Transverse colon (tissue), 3 donors: ENCODE measurements at regions not wholly inside any gene's neighbourhood (a gene's known extent, or its start where the extent isn't known, plus 50 kb on each side); places are given as distances from the start of the nearest gene placed in this dataset.

ENCODE experiments used
- POLR2A ChIP-seq: fragments of 450-650 bp; IDR thresholded peaks from one replicate; pipeline ENCODE4 v1.6.1; 2016; ENCODE audit warnings: antibody characterized with exemption, mild to moderate bottlenecking, moderate library complexity
- TF ChIP-seq, protein P1 (sequence below), 5 experiments: fragments of 200-600 bp in 3 of 5; fragments of 450-650 bp in 2 of 5; sonication (generic) in 3 of 5; IDR thresholded peaks; 1 replicate in 2 of 5; 2 replicates in 3 of 5; pipeline ENCODE4 v1.5.1; 2016 to 2017; ENCODE audit warnings: antibody characterized with exemption in 5 of 5, inconsistent platforms in 3 of 5, mild to moderate bottlenecking in 2 of 5, moderate library complexity in 1 of 5

DNA sequence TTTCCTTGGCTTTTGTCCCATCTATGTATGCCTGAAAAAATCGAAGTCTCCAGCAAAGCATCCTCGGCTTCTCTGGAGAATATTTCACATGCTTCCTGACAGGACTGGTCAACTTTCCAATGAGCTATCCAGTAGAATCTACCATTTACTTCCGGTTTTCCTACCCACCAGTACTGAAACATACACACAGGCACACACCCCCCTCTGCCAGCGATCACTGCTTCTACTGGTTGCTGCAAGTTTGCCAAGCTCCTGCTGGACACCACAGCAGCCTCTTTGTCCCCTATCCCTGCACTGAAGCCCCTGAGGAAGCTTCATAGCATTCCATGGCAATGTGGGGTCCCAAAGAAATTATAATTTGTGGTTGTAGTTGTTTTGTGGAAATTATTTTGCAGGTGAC lies 536.8 kb downstream of the MATN1 start:
- TF ChIP-seq, protein P1, sequence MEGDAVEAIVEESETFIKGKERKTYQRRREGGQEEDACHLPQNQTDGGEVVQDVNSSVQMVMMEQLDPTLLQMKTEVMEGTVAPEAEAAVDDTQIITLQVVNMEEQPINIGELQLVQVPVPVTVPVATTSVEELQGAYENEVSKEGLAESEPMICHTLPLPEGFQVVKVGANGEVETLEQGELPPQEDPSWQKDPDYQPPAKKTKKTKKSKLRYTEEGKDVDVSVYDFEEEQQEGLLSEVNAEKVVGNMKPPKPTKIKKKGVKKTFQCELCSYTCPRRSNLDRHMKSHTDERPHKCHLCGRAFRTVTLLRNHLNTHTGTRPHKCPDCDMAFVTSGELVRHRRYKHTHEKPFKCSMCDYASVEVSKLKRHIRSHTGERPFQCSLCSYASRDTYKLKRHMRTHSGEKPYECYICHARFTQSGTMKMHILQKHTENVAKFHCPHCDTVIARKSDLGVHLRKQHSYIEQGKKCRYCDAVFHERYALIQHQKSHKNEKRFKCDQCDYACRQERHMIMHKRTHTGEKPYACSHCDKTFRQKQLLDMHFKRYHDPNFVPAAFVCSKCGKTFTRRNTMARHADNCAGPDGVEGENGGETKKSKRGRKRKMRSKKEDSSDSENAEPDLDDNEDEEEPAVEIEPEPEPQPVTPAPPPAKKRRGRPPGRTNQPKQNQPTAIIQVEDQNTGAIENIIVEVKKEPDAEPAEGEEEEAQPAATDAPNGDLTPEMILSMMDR (IDR thresholded peaks at IDR 0.05), result no peak
- no peak for TF ChIP-seq POLR2A
